Neuronal stem cell (in vitro differentiated cells): ENCODE measurements at regions not wholly inside any gene's neighbourhood (a gene's known extent, or its start where the extent isn't known, plus 50 kb on each side); places are given as distances from the start of the nearest gene placed in this dataset.

ENCODE experiments used
- DNase-seq: peaks from one replicate; pipeline ENCODE4 v3.0.0-alpha.2; 2013; ENCODE audit warnings: low spot score
- H2AFZ ChIP-seq: one replicate; pipeline ENCODE4 v1.6.1; 2013; ENCODE audit warnings: mild to moderate bottlenecking, low read length, inconsistent platforms
- H2AK5ac ChIP-seq: 2 replicates; pipeline ENCODE4 v1.6.1; 2013; ENCODE audit warnings: low read depth, mild to moderate bottlenecking, inconsistent platforms, low read length, moderate library complexity, mixed read lengths
- H2BK120ac ChIP-seq: 2 replicates; pipeline ENCODE4 v1.6.1; 2013; ENCODE audit warnings: low read depth, mild to moderate bottlenecking, inconsistent platforms, low read length, moderate library complexity, mixed read lengths
- H2BK12ac ChIP-seq: one replicate; pipeline ENCODE4 v1.6.1; 2013; ENCODE audit warnings: low read length, inconsistent platforms
- H2BK15ac ChIP-seq: 2 replicates; pipeline ENCODE4 v1.6.1; 2013; ENCODE audit warnings: mild to moderate bottlenecking, low read length, inconsistent platforms, mixed read lengths
- H2BK5ac ChIP-seq: one replicate; pipeline ENCODE4 v1.6.1; 2013; ENCODE audit warnings: inconsistent platforms, mild to moderate bottlenecking, low read length, moderate library complexity
- H3K14ac ChIP-seq: one replicate; pipeline ENCODE4 v1.6.1; 2013; ENCODE audit warnings: low read length, inconsistent platforms
- H3K18ac ChIP-seq: 2 replicates; pipeline ENCODE4 v1.6.1; 2013; ENCODE audit warnings: low read length, inconsistent platforms
- H3K23ac ChIP-seq: 2 replicates; pipeline ENCODE4 v1.6.1; 2013; ENCODE audit warnings: low read depth, mild to moderate bottlenecking, mixed read lengths, low read length, inconsistent platforms; ENCODE audit not compliant: poor library complexity
- H3K27ac ChIP-seq: replicated peaks from 3 replicates; pipeline ENCODE4 v1.5.1; 2013; ENCODE audit warnings: low read length, inconsistent platforms
- H3K27me3 ChIP-seq, 3 experiments: 2 replicates each; pipeline ENCODE4 v1.6.1; 2013; ENCODE audit warnings: low read length in 3 of 3, mild to moderate bottlenecking in 2 of 3, inconsistent platforms in 1 of 3, low read depth in 1 of 3, mixed read lengths in 1 of 3, moderate library complexity in 1 of 3; ENCODE audit not compliant: control insufficient read depth in 3 of 3, insufficient read depth in 3 of 3
- H3K36me3 ChIP-seq, 2 donors: replicated peaks in 1 of 2; 2 replicates each; pipeline ENCODE4 v1.6.1; 2013; ENCODE audit warnings: low read length in 2 of 2; ENCODE audit not compliant: control insufficient read depth in 2 of 2, insufficient read depth in 2 of 2
- H3K4ac ChIP-seq: 2 replicates; pipeline ENCODE4 v1.6.1; 2013; ENCODE audit warnings: inconsistent platforms, mild to moderate bottlenecking, low read length, moderate library complexity
- H3K4me1 ChIP-seq, 2 donors: 1 replicate in 1 of 2; 2 replicates in 1 of 2; pipeline ENCODE4 v1.6.1; 2013; ENCODE audit warnings: low read length in 2 of 2, low read depth in 1 of 2; ENCODE audit not compliant: control insufficient read depth in 2 of 2, insufficient read depth in 1 of 2
- H3K4me2 ChIP-seq: one replicate; pipeline ENCODE4 v1.6.1; 2013; ENCODE audit warnings: mild to moderate bottlenecking, low read length, inconsistent platforms; ENCODE audit not compliant: insufficient read depth, poor library complexity, severe bottlenecking
- H3K4me3 ChIP-seq, 2 donors: 2 replicates each; pipeline ENCODE4 v1.5.1; 2013; ENCODE audit warnings: low read length in 2 of 2, mild to moderate bottlenecking in 2 of 2, inconsistent platforms in 1 of 2, moderate library complexity in 1 of 2
- H3K79me1 ChIP-seq: one replicate; pipeline ENCODE4 v1.6.1; 2013; ENCODE audit warnings: low read depth, mild to moderate bottlenecking, inconsistent platforms, low read length, moderate library complexity
- H3K9ac ChIP-seq: one replicate; pipeline ENCODE4 v1.6.1; 2013; ENCODE audit warnings: mild to moderate bottlenecking, low read depth, low read length, inconsistent platforms; ENCODE audit not compliant: poor library complexity
- H3K9me3 ChIP-seq, 2 donors: replicated peaks in 1 of 2; 2 replicates each; pipeline versions ENCODE3 to v1.6.1; 2013; ENCODE audit warnings: low read length in 2 of 2, mild to moderate bottlenecking in 2 of 2, inconsistent platforms in 1 of 2, low read depth in 1 of 2, mixed read lengths in 1 of 2, moderate library complexity in 1 of 2; ENCODE audit not compliant: control insufficient read depth in 2 of 2, insufficient read depth in 1 of 2
- H4K8ac ChIP-seq: one replicate; pipeline ENCODE4 v1.6.1; 2013; ENCODE audit warnings: low read depth, mild to moderate bottlenecking, inconsistent platforms, low read length, moderate library complexity
- H4K91ac ChIP-seq: one replicate; pipeline ENCODE4 v1.6.1; 2013; ENCODE audit warnings: low read length, low read depth, mild to moderate bottlenecking, inconsistent platforms; ENCODE audit not compliant: poor library complexity
- WGBS, 2 donors: extraction: QIAGEN DNeasy Blood & Tissue Kit; methylation state at CpG; one replicate each; pipeline ENCODE4 v1.1.7; 2013; ENCODE audit warnings: missing lambda C conversion rate in 2 of 2, mixed read lengths in 1 of 2; ENCODE audit not compliant: insufficient read length in 2 of 2, insufficient replicate concordance in 1 of 2; ENCODE audit errors: extremely low coverage in 2 of 2; 5-methylcytosine and 5-hydroxymethylcytosine counted together

DNA sequence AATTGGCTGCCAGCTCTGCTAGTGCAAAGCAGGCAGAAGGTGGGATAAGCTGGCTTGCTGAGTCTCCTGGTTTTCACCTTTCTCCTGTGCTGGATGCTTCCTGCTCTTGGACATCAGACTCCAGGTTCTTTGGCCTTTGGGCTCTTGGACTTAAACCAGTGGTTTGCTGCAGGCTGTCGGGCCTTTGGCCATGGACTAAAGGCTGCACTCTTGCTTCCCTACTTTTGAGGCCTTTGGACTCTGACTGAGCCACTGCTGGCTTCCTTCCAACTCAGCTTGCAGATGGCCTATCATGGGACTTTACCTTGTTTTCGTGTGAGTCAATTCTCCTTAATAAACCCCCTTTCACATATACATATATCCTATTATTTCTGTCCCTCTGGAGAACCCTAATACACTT lies 1293.9 kb upstream of the CDH6 start:
- Histone ChIP-seq H2BK12ac (no peak overlapping the region), H3K79me1 (no peaks in the 10 kb centered on the region), H3K27ac (no peak overlapping the region), H3K14ac (no peak overlapping the region), H3K23ac (no peak overlapping the region), H3K4me2 (no peak overlapping the region), H4K91ac (no peak overlapping the region), H3K4me3 (no peak overlapping the region), H2BK15ac (no peak overlapping the region), H2AK5ac (no peak overlapping the region), H3K9ac (no peak overlapping the region), H3K9me3 (no peaks in the 10 kb centered on the region), H2BK120ac (no peak overlapping the region), H3K4me1 (no peaks in the 10 kb centered on the region), H2BK5ac (no peak overlapping the region), H3K4ac (no peak overlapping the region), H3K18ac (peak overlapping the region; percentile 72), H3K27me3 (no peaks in the 10 kb centered on the region), H3K36me3 (no peaks in the 10 kb centered on the region), H4K8ac (no peak overlapping the region), H2AFZ (no peak overlapping the region)
- DNase-seq = no peak
- no CpG with 5 or more reads among the region's 2 CpGs for WGBS, 2 donors

DNA sequence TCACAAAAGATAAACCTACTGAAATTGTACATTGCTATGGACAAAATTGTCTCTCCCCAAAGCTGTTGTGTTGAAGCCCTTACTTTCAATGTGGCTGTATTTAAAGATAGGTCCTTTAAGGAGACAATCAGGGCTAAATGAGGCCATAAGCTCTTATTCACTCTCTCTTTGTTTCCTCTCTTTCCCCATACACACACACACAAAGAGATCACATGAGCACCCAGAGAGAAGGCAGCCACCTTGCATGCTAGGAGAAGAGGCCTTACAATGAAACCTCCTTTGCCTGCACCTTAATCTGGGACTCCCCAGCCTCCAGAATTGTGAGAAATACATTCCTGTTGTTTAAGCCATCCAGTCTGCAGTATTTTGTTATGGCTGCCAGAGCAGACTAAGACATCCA lies 1295.6 kb upstream of the CDH6 start:
- H3K4ac ChIP-seq = no peak overlapping the region
- no peak overlapping the region for H2AK5ac ChIP-seq
- peak overlapping the region; percentile 66 for H2AFZ ChIP-seq
- no peak overlapping the region for H2BK5ac ChIP-seq
- peak overlapping the region; percentile 40 for H3K27ac ChIP-seq
- no peak overlapping the region for H2BK120ac ChIP-seq
- no peak overlapping the region for H3K14ac ChIP-seq
- no peaks in the 10 kb centered on the region for H3K79me1 ChIP-seq
- H3K4me2 ChIP-seq = no peak overlapping the region
- H3K18ac ChIP-seq = no peak overlapping the region
- no peak overlapping the region for H3K23ac ChIP-seq
- no peaks in the 10 kb centered on the region for H3K36me3 ChIP-seq
- H2BK12ac ChIP-seq = no peak overlapping the region
- H4K91ac ChIP-seq = no peak overlapping the region
- H3K27me3 ChIP-seq = no peaks in the 10 kb centered on the region
- no peak overlapping the region for H2BK15ac ChIP-seq
- H3K4me3 ChIP-seq = no peak overlapping the region
- peaks cover 0 to 9% of the 10 kb centered on the region in 2 donors for H3K4me1 ChIP-seq
- no peak overlapping the region for H4K8ac ChIP-seq
- no peaks in the 10 kb centered on the region for H3K9me3 ChIP-seq
- H3K9ac ChIP-seq = no peak overlapping the region
- peak; percentile 64 for DNase-seq

DNA sequence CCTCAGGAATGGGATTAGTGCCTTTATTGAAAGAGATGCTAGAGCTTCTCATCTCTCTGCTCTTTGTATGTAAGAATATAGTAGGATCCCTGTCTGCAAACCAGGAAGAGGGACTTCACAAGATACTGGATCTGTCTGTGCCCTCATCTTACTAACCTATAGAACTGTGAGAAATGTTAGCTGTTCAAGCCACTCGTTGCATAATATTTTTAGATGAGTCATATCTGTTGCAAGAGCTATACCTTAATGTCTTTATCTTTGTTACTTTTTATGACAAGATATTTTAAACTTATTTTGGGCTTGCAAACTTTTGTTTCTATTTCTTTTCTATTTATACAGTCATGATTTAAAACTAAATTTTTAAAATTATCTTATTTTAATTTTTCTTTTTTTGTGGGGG lies 1296.8 kb upstream of the CDH6 start:
- no peaks in the 10 kb centered on the region for H3K79me1 ChIP-seq
- no peak overlapping the region for H3K27ac ChIP-seq
- no peaks in the 10 kb centered on the region for H3K9me3 ChIP-seq
- no peaks in the 10 kb centered on the region for H3K36me3 ChIP-seq
- H4K8ac ChIP-seq = no peak overlapping the region
- H3K23ac ChIP-seq = no peak overlapping the region
- no peaks in the 10 kb centered on the region for H3K27me3 ChIP-seq
- no peak overlapping the region for H3K9ac ChIP-seq
- H3K4me3 ChIP-seq = no peak overlapping the region
- H2BK5ac ChIP-seq = no peak overlapping the region
- WGBS, 2 donors = no CpG with 5 or more reads among the region's 1 CpG
- no peak overlapping the region for H3K4ac ChIP-seq
- no peak overlapping the region for H2BK12ac ChIP-seq
- H3K4me2 ChIP-seq = no peak overlapping the region
- no peak for DNase-seq
- H2AK5ac ChIP-seq = no peak overlapping the region
- H3K4me1 ChIP-seq = peaks cover 0 to 9% of the 10 kb centered on the region in 2 donors
- no peak overlapping the region for H2BK15ac ChIP-seq
- H2BK120ac ChIP-seq = no peak overlapping the region
- no peak overlapping the region for H4K91ac ChIP-seq
- H3K14ac ChIP-seq = no peak overlapping the region
- no peak overlapping the region for H2AFZ ChIP-seq
- H3K18ac ChIP-seq = no peak overlapping the region

DNA sequence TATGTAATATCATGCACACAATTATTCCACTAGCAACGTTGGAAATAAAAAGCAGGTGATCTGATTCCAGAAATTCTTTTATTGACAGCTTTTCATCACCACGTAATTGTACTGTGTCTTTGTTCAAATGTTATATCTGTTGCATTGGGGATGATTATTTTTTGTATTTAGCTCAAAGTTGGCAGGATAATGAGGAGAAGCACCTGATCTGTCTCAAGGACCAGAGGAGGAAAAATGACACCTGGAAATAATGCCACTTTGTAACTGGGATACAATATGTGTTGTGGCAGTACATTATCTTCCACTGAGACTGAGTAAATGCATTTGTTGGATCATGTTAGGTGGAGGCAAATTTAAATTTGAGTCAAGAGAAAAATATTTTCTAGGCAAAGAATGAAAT lies 1298.8 kb upstream of the CDH6 start:
- Histone ChIP-seq H2BK15ac (no peak overlapping the region), H3K4me2 (no peak overlapping the region), H2BK12ac (no peak overlapping the region), H3K4me1 (peaks cover 0 to 9% of the 10 kb centered on the region in 2 donors), H2BK5ac (no peak overlapping the region), H3K27me3 (no peaks in the 10 kb centered on the region), H4K91ac (no peak overlapping the region), H3K4ac (no peak overlapping the region), H3K36me3 (no peaks in the 10 kb centered on the region), H3K9ac (no peak overlapping the region), H3K18ac (no peak overlapping the region), H3K14ac (no peak overlapping the region), H3K27ac (no peak overlapping the region), H2AFZ (no peak overlapping the region), H3K9me3 (no peaks in the 10 kb centered on the region), H3K4me3 (no peak overlapping the region), H4K8ac (no peak overlapping the region), H2BK120ac (no peak overlapping the region), H3K79me1 (no peaks in the 10 kb centered on the region), H2AK5ac (no peak overlapping the region), H3K23ac (no peak overlapping the region)
- no peak for DNase-seq
- WGBS, 2 donors = no CpG with 5 or more reads among the region's 2 CpGs
